Stimulated activated CD4-positive, alpha-beta T cell treated with anti-CD3 and anti-CD28 coated beads, Interleukin-4, amount 100 ng/mL, for 24 hours (primary cell): ENCODE measurements at regions not wholly inside any gene's neighbourhood (a gene's known extent, or its start where the extent isn't known, plus 50 kb on each side); places are given as distances from the start of the nearest gene placed in this dataset.
"Not testable (repeated sequence)": the region's sequence is repeated elsewhere in the genome, so short reads cannot be mapped to it uniquely, and the experiment has no call there.

Source experiments
- DNase-seq: peaks from one replicate; pipeline ENCODE4 v3.0.0-alpha.2; 2020

- not testable (repeated sequence) for DNase-seq
These were observed 143.6 kb downstream of the IGLL1 start for GRCh38 chr22:23436354-23437106.

GRCh38 chr22:23435186-23435585 is 144.9 kb downstream of the IGLL1 start:
- not testable (repeated sequence) for DNase-seq

- not testable (repeated sequence) for DNase-seq
These were observed 145.8 kb downstream of the IGLL1 start for GRCh38 chr22:23434198-23434830.

- DNase-seq, result peak; percentile 41
These were observed 146.7 kb downstream of the IGLL1 start for GRCh38 chr22:23433127-23434005.

GRCh38 chr22:23432719-23433118 is 147.4 kb downstream of the IGLL1 start:
- not testable (repeated sequence) for DNase-seq

- DNase-seq, result no peak
These were observed 148.6 kb downstream of the IGLL1 start for GRCh38 chr22:23431337-23432072.

- not testable (repeated sequence) for DNase-seq
These were observed 155.5 kb downstream of the IGLL1 start for GRCh38 chr22:23424551-23425068.

- no peak for DNase-seq
These were observed 156.1 kb downstream of the IGLL1 start for GRCh38 chr22:23424031-23424430.

- not testable (repeated sequence) for DNase-seq
These were observed 157.8 kb downstream of the IGLL1 start for GRCh38 chr22:23422281-23422680.

- not testable (repeated sequence) for DNase-seq
These were observed 158.8 kb downstream of the IGLL1 start for GRCh38 chr22:23421300-23421699.

- DNase-seq, result no peak
These were observed 160.2 kb downstream of the IGLL1 start for GRCh38 chr22:23419931-23420330.

- DNase-seq, result no peak
These were observed 160.9 kb downstream of the IGLL1 start for GRCh38 chr22:23419171-23419570.

- DNase-seq, result no peak
These were observed 161.8 kb downstream of the IGLL1 start for GRCh38 chr22:23418159-23418788.

- not testable (repeated sequence) for DNase-seq
These were observed 162.8 kb downstream of the IGLL1 start for GRCh38 chr22:23417327-23417726.

- DNase-seq, result not testable (repeated sequence)
These were observed 163.9 kb downstream of the IGLL1 start for GRCh38 chr22:23416169-23416690.

GRCh38 chr22:23415490-23415851 is 164.6 kb downstream of the IGLL1 start:
- DNase-seq, result no peak

GRCh38 chr22:23414727-23415489 is 165.2 kb downstream of the IGLL1 start:
- DNase-seq, result no peak

GRCh38 chr22:23411739-23412138 is 168.4 kb downstream of the IGLL1 start:
- DNase-seq, result no peak

- no peak for DNase-seq
These were observed 169.7 kb downstream of the IGLL1 start for GRCh38 chr22:23410411-23410810.

GRCh38 chr22:23409976-23410375 is 170.1 kb downstream of the IGLL1 start:
- no peak for DNase-seq

GRCh38 chr22:23408321-23408720 is 171.8 kb downstream of the IGLL1 start:
- DNase-seq, result no peak
